NCI-H446 (cell line): ENCODE measurements at regions not wholly inside any gene's neighbourhood (a gene's known extent, or its start where the extent isn't known, plus 50 kb on each side); places are given as distances from the start of the nearest gene placed in this dataset.
"Not testable (repeated sequence)": the region's sequence is repeated elsewhere in the genome, so short reads cannot be mapped to it uniquely, and the experiment has no call there.

Experiments
- DNase-seq, 2 experiments: peaks; one replicate each; lab custom pipeline; 2025; lab: John Stamatoyannopoulos, UW

DNA sequence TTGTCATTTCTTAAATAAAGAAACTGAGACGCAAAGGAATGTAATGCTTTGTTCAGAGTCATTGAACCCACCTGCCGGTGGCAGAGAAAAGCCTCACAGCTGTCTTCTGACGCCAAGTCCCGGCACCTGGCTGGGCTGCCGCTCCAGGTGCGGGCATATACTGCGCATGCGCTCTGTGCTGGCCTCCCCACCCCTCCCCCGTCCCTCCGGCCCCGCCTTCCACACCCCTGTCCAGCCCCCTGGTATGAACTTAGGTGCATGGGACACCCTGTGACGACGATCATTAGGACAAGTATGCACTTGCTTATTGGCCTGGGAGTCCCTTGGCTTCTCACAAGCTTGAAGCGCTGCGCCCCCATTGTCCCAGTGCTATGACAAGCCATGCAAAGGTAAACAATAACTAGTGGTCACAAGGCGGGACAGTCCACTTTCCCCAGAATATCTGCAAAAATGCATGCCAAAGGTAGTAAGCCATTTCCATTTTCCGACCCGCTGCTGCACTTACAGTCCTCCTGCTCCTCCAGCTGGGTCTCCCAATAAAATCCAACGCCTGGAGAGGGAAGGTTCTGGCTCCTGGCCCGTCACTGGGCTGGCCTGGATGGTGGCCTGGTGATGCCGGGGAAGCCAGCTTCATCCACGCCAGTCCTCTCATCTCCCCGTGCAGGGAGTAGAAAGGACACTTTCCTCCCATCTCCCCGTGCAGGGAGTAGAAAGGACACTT is 100.4 kb downstream of the PSMG1 start:
- DNase-seq, result no peak

DNA sequence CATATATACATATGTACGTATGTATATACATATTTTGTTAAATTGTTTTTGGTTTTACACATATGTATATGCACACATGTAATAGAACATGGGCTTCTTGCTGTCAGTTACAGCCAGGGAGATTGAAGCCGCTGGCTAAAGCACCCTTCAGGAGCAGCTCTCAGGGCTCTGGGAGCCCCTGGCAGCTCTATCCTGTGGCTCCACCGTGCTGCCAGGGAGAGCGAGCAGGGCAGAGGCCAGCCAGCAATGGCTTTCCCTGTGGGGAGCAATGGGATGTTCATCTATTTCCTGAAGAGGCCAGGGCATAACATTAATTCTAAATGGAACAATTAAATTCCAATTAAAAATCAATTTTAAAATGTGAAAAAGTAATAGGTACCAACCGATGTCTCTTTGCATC is 102.9 kb downstream of the PSMG1 start:
- no peak for DNase-seq

DNA sequence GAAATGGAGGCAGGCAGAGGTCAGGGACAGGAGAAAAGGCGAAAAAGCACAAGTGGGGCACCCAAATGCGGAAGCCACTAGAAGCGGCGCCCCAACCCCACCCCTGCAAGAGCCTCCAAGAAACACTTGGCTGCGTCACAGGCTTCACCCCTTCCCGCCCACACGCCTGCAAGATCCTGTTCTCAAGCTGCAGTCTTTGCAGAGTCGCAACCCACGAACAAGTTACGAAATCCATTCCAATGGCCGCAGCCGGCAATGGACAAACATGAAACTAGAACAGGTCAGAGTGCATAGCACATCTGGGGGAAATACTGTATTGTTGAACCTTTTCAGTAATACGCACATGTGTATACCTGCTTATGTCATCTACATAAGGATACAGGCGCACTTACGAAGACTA is 103.6 kb downstream of the PSMG1 start:
- no peak for DNase-seq

DNA sequence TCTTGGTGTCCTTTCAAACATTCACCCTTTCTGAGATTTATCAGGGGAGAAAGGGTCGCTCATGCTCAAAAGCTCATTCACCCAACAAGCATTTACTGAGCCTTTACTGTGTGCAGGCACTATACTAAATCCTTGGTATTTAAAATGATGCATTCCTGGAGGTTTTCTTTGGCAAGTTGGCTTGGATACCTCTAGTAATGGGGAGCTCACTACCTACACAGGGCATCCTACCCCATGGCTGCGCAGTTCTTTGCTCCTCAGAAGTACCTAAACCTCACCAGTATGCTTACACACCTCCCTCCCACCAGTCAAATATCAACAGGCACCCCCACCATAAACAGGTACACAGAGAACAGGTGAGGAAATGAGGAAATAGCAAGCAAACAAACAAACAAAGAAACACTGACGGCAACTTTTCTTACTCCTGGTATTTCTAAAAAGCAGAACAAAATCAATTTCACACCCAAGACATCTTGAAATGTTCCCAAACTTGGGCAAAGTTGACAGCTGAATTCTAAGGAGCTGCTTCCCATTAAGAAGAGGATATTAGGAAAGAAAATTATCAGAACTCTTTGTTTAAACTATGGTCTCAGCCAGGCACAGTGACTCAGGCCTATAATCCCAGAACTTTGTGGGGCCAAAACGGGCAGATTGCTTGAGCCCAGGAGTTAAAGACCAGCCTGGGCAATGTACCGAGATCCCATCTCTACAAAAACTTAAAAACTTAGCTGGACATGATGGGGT is 104.8 kb downstream of the PSMG1 start:
- no peak for DNase-seq

- no peak for DNase-seq
Observed at GRCh38 chr21:39077876-39078275, 105.4 kb downstream of the PSMG1 start.

DNA sequence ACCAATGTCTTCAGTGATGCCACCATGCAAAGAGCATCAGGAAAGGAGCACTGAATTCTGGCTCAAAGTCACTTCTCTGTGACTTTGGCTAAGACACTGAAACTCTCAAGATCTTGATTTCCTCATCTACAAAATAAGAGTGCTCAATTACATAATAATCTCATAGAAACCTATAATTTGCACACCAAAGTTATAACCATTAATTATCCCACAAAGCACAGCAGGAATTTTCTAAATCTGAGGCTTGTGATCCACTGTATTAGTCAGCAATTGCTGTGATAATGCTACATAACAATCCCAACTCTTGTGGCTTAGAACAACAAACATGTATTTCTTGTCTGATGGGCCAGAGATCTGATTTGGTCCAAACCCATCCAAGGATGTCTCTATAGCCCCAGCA is 108.7 kb downstream of the PSMG1 start:
- DNase-seq, result no peak

GRCh38 chr21:39073717-39074116 is 109.5 kb downstream of the PSMG1 start:
- peak in 1 of 2 experiments; percentile 40 for DNase-seq

- DNase-seq, result no peak
Observed at GRCh38 chr21:39073063-39073462, 110.2 kb downstream of the PSMG1 start.

DNA sequence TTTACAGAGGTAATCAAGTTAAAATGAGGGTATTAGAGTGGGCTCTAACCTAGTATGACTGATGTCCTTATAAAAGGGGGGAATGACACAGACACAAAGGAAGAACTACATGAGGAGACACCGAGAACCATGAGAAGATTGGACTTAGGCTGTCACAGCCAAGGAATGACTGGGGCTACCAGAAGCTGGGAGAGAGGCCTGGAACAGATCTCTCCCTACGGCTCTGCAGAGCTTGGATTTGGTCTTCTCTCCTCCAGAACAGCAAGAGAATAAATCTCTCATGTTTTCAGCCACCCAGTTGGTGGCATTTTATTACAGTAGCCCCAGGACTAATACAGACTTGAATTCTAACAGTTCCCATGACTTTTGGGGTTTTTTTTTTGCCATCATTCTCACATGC is 110.8 kb downstream of the PSMG1 start:
- no peak for DNase-seq

GRCh38 chr21:39071623-39072214 is 111.5 kb downstream of the PSMG1 start:
- no peak for DNase-seq

DNA sequence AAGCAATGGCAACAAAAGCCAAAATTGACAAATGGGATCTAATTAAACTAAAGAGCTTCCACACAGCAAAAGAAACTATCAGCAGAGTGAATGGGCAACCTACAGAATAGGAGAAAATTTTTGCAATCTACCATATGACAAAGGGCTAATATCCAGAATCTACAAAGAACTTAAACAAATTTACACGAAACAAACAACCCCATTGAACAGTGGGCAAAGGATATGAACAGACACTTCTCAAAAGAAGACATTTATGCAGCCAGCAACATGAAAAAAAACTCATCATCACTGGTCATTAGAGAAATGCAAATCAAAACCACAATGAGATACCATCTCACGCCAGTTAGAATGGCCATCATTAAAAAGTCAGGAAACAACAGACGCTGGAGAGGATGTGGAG is 113.4 kb downstream of the PSMG1 start:
- DNase-seq, result not testable (repeated sequence)

- DNase-seq, result no peak
Observed at GRCh38 chr21:39066829-39067780, 116.1 kb downstream of the PSMG1 start.

DNA sequence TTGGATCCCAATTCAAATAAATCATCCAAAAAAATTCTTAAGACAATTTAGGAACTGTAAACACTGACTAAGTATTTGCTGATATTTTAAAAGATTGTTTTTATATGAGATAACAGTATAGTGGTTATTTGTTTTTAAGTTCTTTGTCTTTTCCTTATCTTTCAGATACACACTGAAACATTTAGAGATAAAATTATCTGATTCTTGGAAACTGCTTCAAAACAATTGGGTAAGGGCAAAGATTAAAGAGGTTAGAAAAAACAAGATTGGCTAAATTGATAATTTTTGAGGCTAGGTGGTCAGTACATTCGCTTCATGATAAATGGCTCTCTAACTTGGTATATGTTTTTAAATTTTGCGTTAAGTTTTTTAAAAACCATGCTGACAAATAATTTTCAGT is 117.3 kb downstream of the PSMG1 start:
- DNase-seq, result no peak

DNA sequence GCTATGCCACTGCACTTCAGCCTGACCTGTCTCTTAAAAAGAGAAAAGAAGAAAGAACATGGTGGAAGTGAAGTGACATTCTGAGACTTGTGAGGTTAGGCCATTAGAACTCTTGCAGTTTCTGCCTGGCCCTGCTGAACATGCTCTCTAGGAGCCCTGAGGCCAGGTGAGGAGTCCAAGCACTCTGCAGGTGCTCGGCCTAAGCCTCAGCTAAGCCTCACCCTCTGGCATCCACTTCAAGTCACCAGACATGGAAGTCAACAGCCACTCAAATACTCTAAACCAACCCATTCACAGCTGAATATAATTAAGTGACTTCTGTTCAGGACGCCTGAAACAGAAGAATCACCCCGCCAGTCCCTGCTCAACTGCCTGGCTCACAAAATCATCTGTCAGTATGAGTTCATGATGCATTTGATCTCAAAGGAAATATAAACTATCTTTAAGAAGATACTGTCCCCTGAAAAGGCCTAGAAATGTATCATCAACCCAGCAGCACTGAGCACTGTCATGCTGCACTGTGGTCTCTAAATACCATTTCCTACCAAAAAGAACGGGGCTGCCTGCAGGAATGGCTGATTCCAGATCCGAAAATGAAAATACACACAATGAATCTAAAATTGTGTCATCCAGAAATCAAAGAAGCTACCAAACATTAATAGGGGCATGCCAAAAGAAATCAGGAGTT is 118.8 kb downstream of the PSMG1 start:
- no peak for DNase-seq

- no peak for DNase-seq
Observed at GRCh38 chr21:39063517-39063916, 119.7 kb downstream of the PSMG1 start.

GRCh38 chr21:39062196-39062595 is 121.1 kb downstream of the PSMG1 start:
- DNase-seq, result no peak

GRCh38 chr21:39061766-39062165 is 121.5 kb downstream of the PSMG1 start:
- DNase-seq, result no peak

- DNase-seq, result no peak
Observed at GRCh38 chr21:39060485-39061083, 122.7 kb downstream of the PSMG1 start.

GRCh38 chr21:39057121-39057520 is 126.1 kb downstream of the PSMG1 start:
- no peak for DNase-seq

DNA sequence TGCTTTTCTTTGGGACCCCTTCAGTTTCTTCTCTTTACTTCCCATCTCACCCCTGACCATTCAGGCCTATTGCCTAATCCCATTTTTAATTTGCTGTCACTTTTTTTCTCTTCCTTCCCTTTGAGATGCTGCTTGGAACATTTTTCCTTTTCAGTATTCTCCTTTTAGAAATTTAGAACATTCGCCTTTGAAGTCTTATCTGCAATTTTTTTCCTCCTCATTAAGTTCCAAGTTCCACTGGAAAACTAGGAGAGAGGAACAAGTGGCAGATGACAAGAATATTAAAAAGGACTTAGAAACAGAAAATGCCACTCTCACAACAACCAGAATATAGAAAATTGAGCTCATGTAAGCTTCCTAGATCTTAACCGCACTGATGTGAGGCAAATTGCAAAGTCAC is 126.6 kb downstream of the PSMG1 start:
- DNase-seq, result no peak

GRCh38 chr21:39055167-39055767 is 128.0 kb downstream of the PSMG1 start:
- DNase-seq, result no peak
